ENCODE measurements at regions not wholly inside any gene's neighbourhood (a gene's known extent, or its start where the extent isn't known, plus 50 kb on each side); places are given as distances from the start of the nearest gene placed in this dataset.

DNA sequence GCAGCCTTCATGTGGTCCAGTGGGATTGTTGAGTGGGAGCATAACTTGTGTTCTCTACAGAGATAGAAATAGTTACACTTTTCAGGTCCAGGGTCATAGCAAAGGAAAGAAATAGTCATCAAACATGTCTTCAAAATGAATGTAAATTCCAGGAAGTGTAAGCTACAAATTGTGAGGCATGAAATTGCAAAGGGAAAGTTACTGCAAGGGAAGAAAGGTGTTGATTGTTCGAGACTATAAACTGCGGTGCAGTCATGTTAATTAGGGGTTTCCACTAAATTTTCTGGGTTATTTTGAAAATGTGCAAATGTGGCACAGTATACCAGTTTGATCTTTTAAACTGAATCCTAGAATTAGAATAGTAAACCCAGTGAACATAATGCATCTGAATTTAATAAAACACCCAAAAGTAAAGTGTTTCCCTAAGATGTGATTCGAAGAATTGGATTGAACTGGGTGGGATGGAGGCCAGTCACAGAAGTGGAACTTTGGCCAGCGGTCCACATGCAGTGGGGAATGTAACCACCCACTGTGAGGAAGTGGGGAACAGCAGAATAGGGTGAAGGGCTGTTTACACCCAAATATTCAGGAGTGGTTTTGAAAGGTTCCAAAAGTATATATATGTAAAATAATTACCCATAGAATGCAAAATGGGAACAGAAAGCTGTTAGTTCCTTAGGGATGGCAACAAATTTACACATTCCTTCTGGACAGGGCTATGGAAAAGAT is 126.5 kb upstream of the CCDC68 start:
- TF ChIP-seq, protein P1, sequence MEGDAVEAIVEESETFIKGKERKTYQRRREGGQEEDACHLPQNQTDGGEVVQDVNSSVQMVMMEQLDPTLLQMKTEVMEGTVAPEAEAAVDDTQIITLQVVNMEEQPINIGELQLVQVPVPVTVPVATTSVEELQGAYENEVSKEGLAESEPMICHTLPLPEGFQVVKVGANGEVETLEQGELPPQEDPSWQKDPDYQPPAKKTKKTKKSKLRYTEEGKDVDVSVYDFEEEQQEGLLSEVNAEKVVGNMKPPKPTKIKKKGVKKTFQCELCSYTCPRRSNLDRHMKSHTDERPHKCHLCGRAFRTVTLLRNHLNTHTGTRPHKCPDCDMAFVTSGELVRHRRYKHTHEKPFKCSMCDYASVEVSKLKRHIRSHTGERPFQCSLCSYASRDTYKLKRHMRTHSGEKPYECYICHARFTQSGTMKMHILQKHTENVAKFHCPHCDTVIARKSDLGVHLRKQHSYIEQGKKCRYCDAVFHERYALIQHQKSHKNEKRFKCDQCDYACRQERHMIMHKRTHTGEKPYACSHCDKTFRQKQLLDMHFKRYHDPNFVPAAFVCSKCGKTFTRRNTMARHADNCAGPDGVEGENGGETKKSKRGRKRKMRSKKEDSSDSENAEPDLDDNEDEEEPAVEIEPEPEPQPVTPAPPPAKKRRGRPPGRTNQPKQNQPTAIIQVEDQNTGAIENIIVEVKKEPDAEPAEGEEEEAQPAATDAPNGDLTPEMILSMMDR (conservative IDR thresholded peaks at IDR 0.05 in 1 of 2, IDR thresholded peaks at IDR 0.05 in 1 of 2; ENCODE audit: extremely low read depth in 1 of 2, insufficient read depth in 1 of 2, low read depth in 1 of 2, low read length in 2 of 2): no peak
- TF ChIP-seq EZH2 (IDR thresholded peaks at IDR 0.05; ENCODE audit: borderline replicate concordance, low read length): no peak
